Endometrium (tissue), 2 donors: ENCODE measurements at regions not wholly inside any gene's neighbourhood (a gene's known extent, or its start where the extent isn't known, plus 50 kb on each side); places are given as distances from the start of the nearest gene placed in this dataset.
A peak's percentile ranks its signal among the peaks of the same experiment; 100 is the strongest.
"Not testable (repeated sequence)": the region's sequence is repeated elsewhere in the genome, so short reads cannot be mapped to it uniquely, and the experiment has no call there.

Experiments used
- FAIRE-seq: peaks from 2 replicates; lab custom pipeline; 2012; peaks lifted over from hg19 to GRCh38; lab: Jason Lieb, UNC
- donor health status: control.
- donor health status: control.

- FAIRE-seq = no peak
Measured at GRCh38 chr20:58579819-58580473, 64.7 kb upstream of the APCDD1L start.

- no peak for FAIRE-seq
Measured at GRCh38 chr20:58579069-58579818, 64.0 kb upstream of the APCDD1L start.

- no peak for FAIRE-seq
Measured at GRCh38 chr20:58577871-58578598, 62.8 kb upstream of the APCDD1L start.

GRCh38 chr20:58577139-58577806, 62.1 kb upstream of the APCDD1L start:
- no peak for FAIRE-seq

- FAIRE-seq = no peak
Measured at GRCh38 chr20:58576603-58576970, 61.4 kb upstream of the APCDD1L start.

- no peak for FAIRE-seq
Measured at GRCh38 chr20:58575776-58576602, 60.8 kb upstream of the APCDD1L start.

GRCh38 chr20:58574469-58574868, 59.3 kb upstream of the APCDD1L start:
- FAIRE-seq = no peak

GRCh38 chr20:58573986-58574385, 58.8 kb upstream of the APCDD1L start:
- no peak for FAIRE-seq

GRCh38 chr20:58573257-58573656, 58.1 kb upstream of the APCDD1L start:
- no peak for FAIRE-seq

- not testable (repeated sequence) for FAIRE-seq
Measured at GRCh38 chr20:58572428-58572763, 57.2 kb upstream of the APCDD1L start.

GRCh38 chr20:58571693-58572427, 56.7 kb upstream of the APCDD1L start:
- FAIRE-seq = peak; percentile 68

GRCh38 chr20:58571356-58571692, 56.1 kb upstream of the APCDD1L start:
- peak; percentile 26 for FAIRE-seq

GRCh38 chr20:58570204-58570859, 55.1 kb upstream of the APCDD1L start:
- FAIRE-seq = no peak

- no peak for FAIRE-seq
Measured at GRCh38 chr20:58569241-58570125, 54.3 kb upstream of the APCDD1L start.

GRCh38 chr20:58568483-58569240, 53.5 kb upstream of the APCDD1L start:
- FAIRE-seq = no peak

GRCh38 chr20:58568126-58568482, 52.9 kb upstream of the APCDD1L start:
- no peak for FAIRE-seq

- FAIRE-seq = no peak
Measured at GRCh38 chr20:58567437-58567836, 52.2 kb upstream of the APCDD1L start.

- FAIRE-seq = no peak
Measured at GRCh38 chr20:58566981-58567380, 51.8 kb upstream of the APCDD1L start.
